HG03159 (cell line): ENCODE measurements at regions not wholly inside any gene's neighbourhood (a gene's known extent, or its start where the extent isn't known, plus 50 kb on each side); places are given as distances from the start of the nearest gene placed in this dataset.
"Not testable (repeated sequence)": the region's sequence is repeated elsewhere in the genome, so short reads cannot be mapped to it uniquely, and the experiment has no call there.

Experiments
- ATAC-seq: cut with Tn5 transposase; IDR thresholded peaks from one replicate; pipeline ENCODE4 v1.9.1; 2021; ENCODE audit warnings: mild to moderate bottlenecking, moderate library complexity; ENCODE audit not compliant: unreplicated experiment

GRCh38 chr17:47066841-47067682 is 88.0 kb upstream of the RPRML start:
- peak; percentile 79 for ATAC-seq

GRCh38 chr17:47066095-47066494 is 87.0 kb upstream of the RPRML start:
- no peak for ATAC-seq

- no peak for ATAC-seq
Measured at GRCh38 chr17:47064684-47065083, 85.6 kb upstream of the RPRML start.

- no peak for ATAC-seq
Measured at GRCh38 chr17:47063475-47063874, 84.4 kb upstream of the RPRML start.

- ATAC-seq = not testable (repeated sequence)
Measured at GRCh38 chr17:47062851-47063250, 83.8 kb upstream of the RPRML start.

- ATAC-seq = not testable (repeated sequence)
Measured at GRCh38 chr17:47060005-47060404, 81.0 kb upstream of the RPRML start.

- ATAC-seq = no peak
Measured at GRCh38 chr17:47057830-47058229, 78.8 kb upstream of the RPRML start.

GRCh38 chr17:47057279-47057678 is 78.2 kb upstream of the RPRML start:
- not testable (repeated sequence) for ATAC-seq

GRCh38 chr17:47056687-47057086 is 77.6 kb upstream of the RPRML start:
- not testable (repeated sequence) for ATAC-seq
